ENCODE measurements at regions not wholly inside any gene's neighbourhood (a gene's known extent, or its start where the extent isn't known, plus 50 kb on each side); places are given as distances from the start of the nearest gene placed in this dataset.
"Not testable (repeated sequence)": the region's sequence is repeated elsewhere in the genome, so short reads cannot be mapped to it uniquely, and the experiment has no call there.

DNA sequence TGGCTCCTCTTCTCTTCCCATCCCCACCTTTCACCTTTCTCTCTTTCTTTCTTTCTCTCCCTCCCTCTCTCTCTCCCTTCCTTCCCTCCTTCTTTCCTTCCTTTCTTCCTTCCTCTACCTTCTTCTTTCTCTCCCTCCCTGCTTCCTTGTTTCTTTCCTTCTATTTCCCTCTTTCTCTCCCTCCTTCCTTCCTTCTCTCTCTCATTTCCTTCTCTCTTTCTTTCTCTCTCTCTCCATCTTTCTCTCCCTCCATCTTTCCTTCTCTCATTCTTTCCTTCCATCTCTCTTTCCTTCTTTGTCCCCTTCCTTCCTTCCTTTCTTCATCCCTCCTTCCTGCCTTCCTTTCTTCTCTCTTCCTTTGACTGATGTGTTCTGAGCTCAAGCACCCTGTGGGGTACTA is 1467.0 kb upstream of the DEFB115 start:
- Histone ChIP-seq H3K79me2 (ENCODE audit: insufficient read depth, low read length) (no peaks in the 10 kb centered on the region), H3K9me2 (replicated peaks; ENCODE audit: insufficient read depth, low read length) (no peaks in the 10 kb centered on the region), H2AFZ (ENCODE audit: low read depth, low read length, severe bottlenecking) (no peak overlapping the region), H3K9me3 (ENCODE audit: insufficient read depth, low read length) (no peaks in the 10 kb centered on the region), H3K4me3 (ENCODE audit: insufficient read depth, low read length, poor library complexity, severe bottlenecking) (no peak overlapping the region), H3K9ac (ENCODE audit: low read length) (no peak overlapping the region), H3K4me2 (ENCODE audit: low read depth, low read length, poor library complexity, severe bottlenecking) (no peak overlapping the region), H3K36me3 (ENCODE audit: low read length) (no peaks in the 10 kb centered on the region), H4K20me1 (ENCODE audit: low read depth, low read length) (no peaks in the 10 kb centered on the region), H3K27ac (ENCODE audit: low read depth, low read length) (no peak overlapping the region), H3K27me3 (ENCODE audit: low read length) (no peaks in the 10 kb centered on the region), H3F3A (ENCODE audit: insufficient read depth) (no peaks in the 10 kb centered on the region)
- TF ChIP-seq EZH2phosphoT487 (conservative IDR thresholded peaks at IDR 0.05; ENCODE audit: low read length) (no peak), CTCF (IDR thresholded peaks at IDR 0.05; ENCODE audit: insufficient read depth, low read length, poor library complexity, severe bottlenecking) (no peak)

DNA sequence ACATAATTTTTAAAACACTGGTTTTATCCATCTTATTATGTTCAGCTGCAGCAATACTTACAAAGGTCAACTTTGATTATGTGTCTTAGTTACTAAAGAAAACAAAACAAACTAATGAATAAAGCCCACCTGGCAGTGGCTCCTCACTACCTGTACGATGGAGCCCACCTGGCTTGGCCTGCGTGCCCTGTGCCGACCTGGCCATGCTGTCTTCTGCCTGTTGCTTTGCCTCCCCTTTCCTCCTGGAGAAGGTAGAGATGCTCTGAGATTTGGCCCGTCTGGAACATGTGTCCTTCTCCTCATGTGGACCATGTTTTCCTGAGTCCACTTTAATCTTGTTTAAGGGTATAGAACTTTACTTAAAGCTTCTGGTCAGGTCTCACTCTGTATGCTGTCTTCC is 1426.0 kb upstream of the DEFB115 start:
- not testable (repeated sequence) for H3K4me3 ChIP-seq (ENCODE audit: insufficient read depth, low read length, poor library complexity, severe bottlenecking); H3K9me3 ChIP-seq (ENCODE audit: insufficient read depth, low read length); H3K27ac ChIP-seq (ENCODE audit: low read depth, low read length); H3F3A ChIP-seq (ENCODE audit: insufficient read depth); H3K79me2 ChIP-seq (ENCODE audit: insufficient read depth, low read length); H3K4me2 ChIP-seq (ENCODE audit: low read depth, low read length, poor library complexity, severe bottlenecking); H4K20me1 ChIP-seq (ENCODE audit: low read depth, low read length); H3K27me3 ChIP-seq (ENCODE audit: low read length); H3K9me2 ChIP-seq (replicated peaks; ENCODE audit: insufficient read depth, low read length); H3K36me3 ChIP-seq (ENCODE audit: low read length); H2AFZ ChIP-seq (ENCODE audit: low read depth, low read length, severe bottlenecking); H3K9ac ChIP-seq (ENCODE audit: low read length)

GRCh38 chr20:29868014-29868413 is 1389.5 kb upstream of the DEFB115 start:
- not testable (repeated sequence) for H3K4me2 ChIP-seq (ENCODE audit: low read depth, low read length, poor library complexity, severe bottlenecking); H3K27ac ChIP-seq (ENCODE audit: low read depth, low read length); H3K9me2 ChIP-seq (replicated peaks; ENCODE audit: insufficient read depth, low read length); H3K27me3 ChIP-seq (ENCODE audit: low read length); H4K20me1 ChIP-seq (ENCODE audit: low read depth, low read length); H2AFZ ChIP-seq (ENCODE audit: low read depth, low read length, severe bottlenecking); H3K79me2 ChIP-seq (ENCODE audit: insufficient read depth, low read length); H3K36me3 ChIP-seq (ENCODE audit: low read length); H3F3A ChIP-seq (ENCODE audit: insufficient read depth); H3K9me3 ChIP-seq (ENCODE audit: insufficient read depth, low read length); H3K9ac ChIP-seq (ENCODE audit: low read length); H3K4me3 ChIP-seq (ENCODE audit: insufficient read depth, low read length, poor library complexity, severe bottlenecking)

GRCh38 chr20:29868688-29869087 is 1388.8 kb upstream of the DEFB115 start:
- not testable (repeated sequence) for H3K9me2 ChIP-seq (replicated peaks; ENCODE audit: insufficient read depth, low read length); H3K27me3 ChIP-seq (ENCODE audit: low read length); H3K4me3 ChIP-seq (ENCODE audit: insufficient read depth, low read length, poor library complexity, severe bottlenecking); H3K27ac ChIP-seq (ENCODE audit: low read depth, low read length); H3K9ac ChIP-seq (ENCODE audit: low read length); H3K36me3 ChIP-seq (ENCODE audit: low read length); H3K79me2 ChIP-seq (ENCODE audit: insufficient read depth, low read length); H2AFZ ChIP-seq (ENCODE audit: low read depth, low read length, severe bottlenecking); H3K9me3 ChIP-seq (ENCODE audit: insufficient read depth, low read length); H3K4me2 ChIP-seq (ENCODE audit: low read depth, low read length, poor library complexity, severe bottlenecking); H4K20me1 ChIP-seq (ENCODE audit: low read depth, low read length); H3F3A ChIP-seq (ENCODE audit: insufficient read depth)

- H3K27me3 ChIP-seq (ENCODE audit: low read length); H4K20me1 ChIP-seq (ENCODE audit: low read depth, low read length); H3K9me2 ChIP-seq (replicated peaks; ENCODE audit: insufficient read depth, low read length); H3K27ac ChIP-seq (ENCODE audit: low read depth, low read length); H3K79me2 ChIP-seq (ENCODE audit: insufficient read depth, low read length); H3K9ac ChIP-seq (ENCODE audit: low read length); H3K4me3 ChIP-seq (ENCODE audit: insufficient read depth, low read length, poor library complexity, severe bottlenecking); H2AFZ ChIP-seq (ENCODE audit: low read depth, low read length, severe bottlenecking); H3F3A ChIP-seq (ENCODE audit: insufficient read depth); H3K36me3 ChIP-seq (ENCODE audit: low read length); H3K9me3 ChIP-seq (ENCODE audit: insufficient read depth, low read length); H3K4me2 ChIP-seq (ENCODE audit: low read depth, low read length, poor library complexity, severe bottlenecking): not testable (repeated sequence)
These were observed 1385.6 kb upstream of the DEFB115 start for GRCh38 chr20:29871816-29872215.

Measured in SU-DHL-6 (cell line).